ENCODE measurements at regions not wholly inside any gene's neighbourhood (a gene's known extent, or its start where the extent isn't known, plus 50 kb on each side); places are given as distances from the start of the nearest gene placed in this dataset.

DNA sequence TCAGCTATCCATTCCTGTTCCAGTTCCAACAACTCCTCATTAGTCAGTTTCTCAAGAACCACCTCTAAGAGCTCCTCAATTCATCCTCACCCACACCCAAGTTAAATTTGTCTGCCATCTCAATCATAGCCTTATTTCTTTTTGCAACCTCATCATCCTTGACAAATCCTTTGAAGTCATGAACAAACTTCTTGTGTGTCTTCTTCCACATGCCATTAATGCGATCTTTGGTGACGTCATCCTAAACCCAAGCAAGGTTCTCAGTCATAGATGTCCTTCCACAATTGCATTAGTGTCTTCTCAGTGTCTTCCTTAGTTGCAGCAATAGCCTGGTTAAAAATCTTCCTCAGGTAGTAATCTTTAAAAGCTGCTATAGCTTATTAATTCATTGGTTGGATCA, 71.2 kb upstream of the FSIP2 start:
- Histone ChIP-seq H3K36me3 (ENCODE audit: control insufficient read depth in 1 of 2, insufficient read depth in 2 of 2, low read depth in 1 of 2, low read length in 2 of 2) (no peaks in the 10 kb centered on the region), H2AK5ac (ENCODE audit: low read length, severe bottlenecking) (no peak overlapping the region), H3K79me1 (replicated peaks; ENCODE audit: low read length, poor library complexity, severe bottlenecking) (no peaks in the 10 kb centered on the region), H3K27me3 (ENCODE audit: control insufficient read depth in 1 of 2, insufficient read depth in 1 of 2, low read length in 2 of 2) (no peaks in the 10 kb centered on the region), H3K27ac (ENCODE audit: low read length, poor library complexity, severe bottlenecking) (no peak overlapping the region), H3K4me2 (ENCODE audit: low read length, poor library complexity, severe bottlenecking) (no peak overlapping the region), H2BK12ac (ENCODE audit: low read length in 2 of 2) (no peak overlapping the region), H2AFZ (ENCODE audit: low read depth, low read length) (no peak overlapping the region), H2BK15ac (ENCODE audit: low read depth, poor library complexity, severe bottlenecking) (no peak overlapping the region), H4K91ac (ENCODE audit: low read length) (no peak overlapping the region), H3K14ac (ENCODE audit: low read length in 2 of 2) (no peak overlapping the region), H3K18ac (ENCODE audit: low read depth in 1 of 2, low read length in 2 of 2) (no peak overlapping the region), H4K8ac (ENCODE audit: low read length) (no peak overlapping the region), H3K23ac (ENCODE audit: low read length in 2 of 2) (no peak overlapping the region), H2BK5ac (ENCODE audit: low read depth, low read length, poor library complexity, severe bottlenecking) (no peak overlapping the region), H2BK120ac (ENCODE audit: low read depth, low read length) (no peak overlapping the region), H3K4me1 (ENCODE audit: control insufficient read depth, insufficient read depth, low read depth, low read length) (no peaks in the 10 kb centered on the region), H3K9ac (ENCODE audit: low read length) (no peak overlapping the region), H3K4me3 (ENCODE audit: insufficient read depth in 1 of 2, low read depth in 1 of 2, low read length in 2 of 2) (no peak overlapping the region), H3K4ac (ENCODE audit: low read depth in 1 of 2, low read length in 2 of 2) (no peak overlapping the region), H3K9me3 (ENCODE audit: control insufficient read depth, low read length) (no peaks in the 10 kb centered on the region)
- DNase-seq, result no peak
- WGBS, result 96% methylated on average over 2 of the region's 2 CpGs

DNA sequence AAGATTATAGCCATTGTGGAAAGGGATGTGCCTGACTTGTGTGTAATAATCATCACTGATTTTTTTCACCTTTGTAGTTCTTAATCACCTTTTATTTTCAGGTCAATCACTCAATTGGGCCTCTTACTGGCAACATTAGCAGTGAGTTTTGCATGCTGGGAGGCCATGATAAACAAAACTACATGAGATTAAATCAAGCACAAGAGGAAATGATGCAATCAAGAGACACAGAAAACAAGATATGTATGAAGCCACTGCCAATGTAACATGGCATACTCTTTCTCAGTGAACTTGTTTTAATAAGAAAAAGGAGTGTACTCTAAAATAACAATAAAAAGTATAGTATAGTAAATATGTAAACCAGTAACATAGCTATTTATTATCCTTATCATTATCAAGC, 69.9 kb upstream of the FSIP2 start:
- Histone ChIP-seq H2AK5ac (ENCODE audit: low read length, severe bottlenecking) (no peak overlapping the region), H4K91ac (ENCODE audit: low read length) (no peak overlapping the region), H3K27me3 (ENCODE audit: control insufficient read depth in 1 of 2, insufficient read depth in 1 of 2, low read length in 2 of 2) (no peaks in the 10 kb centered on the region), H3K4me3 (ENCODE audit: insufficient read depth in 1 of 2, low read depth in 1 of 2, low read length in 2 of 2) (no peak overlapping the region), H2AFZ (ENCODE audit: low read depth, low read length) (no peak overlapping the region), H3K4me1 (ENCODE audit: control insufficient read depth, insufficient read depth, low read depth, low read length) (no peaks in the 10 kb centered on the region), H3K9ac (ENCODE audit: low read length) (no peak overlapping the region), H2BK5ac (ENCODE audit: low read depth, low read length, poor library complexity, severe bottlenecking) (no peak overlapping the region), H3K36me3 (ENCODE audit: control insufficient read depth in 1 of 2, insufficient read depth in 2 of 2, low read depth in 1 of 2, low read length in 2 of 2) (no peaks in the 10 kb centered on the region), H4K8ac (ENCODE audit: low read length) (no peak overlapping the region), H3K18ac (ENCODE audit: low read depth in 1 of 2, low read length in 2 of 2) (no peak overlapping the region), H3K79me1 (replicated peaks; ENCODE audit: low read length, poor library complexity, severe bottlenecking) (no peaks in the 10 kb centered on the region), H3K27ac (ENCODE audit: low read length, poor library complexity, severe bottlenecking) (no peak overlapping the region), H2BK12ac (ENCODE audit: low read length in 2 of 2) (no peak overlapping the region), H3K4ac (ENCODE audit: low read depth in 1 of 2, low read length in 2 of 2) (no peak overlapping the region), H3K4me2 (ENCODE audit: low read length, poor library complexity, severe bottlenecking) (no peak overlapping the region), H2BK120ac (ENCODE audit: low read depth, low read length) (no peak overlapping the region), H3K23ac (ENCODE audit: low read length in 2 of 2) (no peak overlapping the region), H3K9me3 (ENCODE audit: control insufficient read depth, low read length) (no peaks in the 10 kb centered on the region), H2BK15ac (ENCODE audit: low read depth, poor library complexity, severe bottlenecking) (no peak overlapping the region), H3K14ac (ENCODE audit: low read length in 2 of 2) (no peak overlapping the region)
- DNase-seq, result peak; percentile 27

GRCh38 chr2:185674232-185674631, 64.4 kb upstream of the FSIP2 start:
- H3K27me3 ChIP-seq (ENCODE audit: control insufficient read depth in 1 of 2, insufficient read depth in 1 of 2, low read length in 2 of 2), result no peaks in the 10 kb centered on the region
- H3K14ac ChIP-seq (ENCODE audit: low read length in 2 of 2), result no peak overlapping the region
- no peak overlapping the region for H4K91ac ChIP-seq (ENCODE audit: low read length)
- no peak overlapping the region for H2AK5ac ChIP-seq (ENCODE audit: low read length, severe bottlenecking)
- no peak overlapping the region for H3K18ac ChIP-seq (ENCODE audit: low read depth in 1 of 2, low read length in 2 of 2)
- H3K4me3 ChIP-seq (ENCODE audit: insufficient read depth in 1 of 2, low read depth in 1 of 2, low read length in 2 of 2), result no peak overlapping the region
- H3K4ac ChIP-seq (ENCODE audit: low read depth in 1 of 2, low read length in 2 of 2), result no peak overlapping the region
- H3K4me1 ChIP-seq (ENCODE audit: control insufficient read depth, insufficient read depth, low read depth, low read length), result no peaks in the 10 kb centered on the region
- H2AFZ ChIP-seq (ENCODE audit: low read depth, low read length), result no peak overlapping the region
- no CpG with 5 or more reads among the region's 1 CpG for WGBS
- no peaks in the 10 kb centered on the region for H3K9me3 ChIP-seq (ENCODE audit: control insufficient read depth, low read length)
- H2BK120ac ChIP-seq (ENCODE audit: low read depth, low read length), result no peak overlapping the region
- H2BK5ac ChIP-seq (ENCODE audit: low read depth, low read length, poor library complexity, severe bottlenecking), result no peak overlapping the region
- H3K4me2 ChIP-seq (ENCODE audit: low read length, poor library complexity, severe bottlenecking), result no peak overlapping the region
- H3K79me1 ChIP-seq (replicated peaks; ENCODE audit: low read length, poor library complexity, severe bottlenecking), result no peaks in the 10 kb centered on the region
- H2BK12ac ChIP-seq (ENCODE audit: low read length in 2 of 2), result no peak overlapping the region
- no peak overlapping the region for H3K23ac ChIP-seq (ENCODE audit: low read length in 2 of 2)
- no peak overlapping the region for H3K27ac ChIP-seq (ENCODE audit: low read length, poor library complexity, severe bottlenecking)
- no peak for DNase-seq
- H3K36me3 ChIP-seq (ENCODE audit: control insufficient read depth in 1 of 2, insufficient read depth in 2 of 2, low read depth in 1 of 2, low read length in 2 of 2), result no peaks in the 10 kb centered on the region
- no peak overlapping the region for H3K9ac ChIP-seq (ENCODE audit: low read length)
- H2BK15ac ChIP-seq (ENCODE audit: low read depth, poor library complexity, severe bottlenecking), result no peak overlapping the region
- no peak overlapping the region for H4K8ac ChIP-seq (ENCODE audit: low read length)

GRCh38 chr2:185676316-185676715, 62.3 kb upstream of the FSIP2 start:
- no peak for DNase-seq
- no peak overlapping the region for H3K27ac ChIP-seq (ENCODE audit: low read length, poor library complexity, severe bottlenecking)
- H3K4me1 ChIP-seq (ENCODE audit: control insufficient read depth, insufficient read depth, low read depth, low read length), result no peaks in the 10 kb centered on the region
- H3K9me3 ChIP-seq (ENCODE audit: control insufficient read depth, low read length), result peaks cover 4% of the 10 kb centered on the region
- no peak overlapping the region for H3K18ac ChIP-seq (ENCODE audit: low read depth in 1 of 2, low read length in 2 of 2)
- no peaks in the 10 kb centered on the region for H3K79me1 ChIP-seq (replicated peaks; ENCODE audit: low read length, poor library complexity, severe bottlenecking)
- H3K36me3 ChIP-seq (ENCODE audit: control insufficient read depth in 1 of 2, insufficient read depth in 2 of 2, low read depth in 1 of 2, low read length in 2 of 2), result no peaks in the 10 kb centered on the region
- H3K4me2 ChIP-seq (ENCODE audit: low read length, poor library complexity, severe bottlenecking), result no peak overlapping the region
- no peak overlapping the region for H2AK5ac ChIP-seq (ENCODE audit: low read length, severe bottlenecking)
- no peak overlapping the region for H2BK5ac ChIP-seq (ENCODE audit: low read depth, low read length, poor library complexity, severe bottlenecking)
- no peak overlapping the region for H4K91ac ChIP-seq (ENCODE audit: low read length)
- no peak overlapping the region for H4K8ac ChIP-seq (ENCODE audit: low read length)
- WGBS, result 90% methylated on average over 2 of the region's 2 CpGs
- H3K4ac ChIP-seq (ENCODE audit: low read depth in 1 of 2, low read length in 2 of 2), result no peak overlapping the region
- peak overlapping the region in 1 of 2 experiments; percentile 81 for H3K14ac ChIP-seq (ENCODE audit: low read length in 2 of 2)
- no peak overlapping the region for H3K23ac ChIP-seq (ENCODE audit: low read length in 2 of 2)
- no peak overlapping the region for H3K9ac ChIP-seq (ENCODE audit: low read length)
- no peaks in the 10 kb centered on the region for H3K27me3 ChIP-seq (ENCODE audit: control insufficient read depth in 1 of 2, insufficient read depth in 1 of 2, low read length in 2 of 2)
- no peak overlapping the region for H3K4me3 ChIP-seq (ENCODE audit: insufficient read depth in 1 of 2, low read depth in 1 of 2, low read length in 2 of 2)
- no peak overlapping the region for H2AFZ ChIP-seq (ENCODE audit: low read depth, low read length)
- no peak overlapping the region for H2BK15ac ChIP-seq (ENCODE audit: low read depth, poor library complexity, severe bottlenecking)
- no peak overlapping the region for H2BK12ac ChIP-seq (ENCODE audit: low read length in 2 of 2)
- H2BK120ac ChIP-seq (ENCODE audit: low read depth, low read length), result no peak overlapping the region
